Vagina (tissue), 2 donors: ENCODE measurements at regions not wholly inside any gene's neighbourhood (a gene's known extent, or its start where the extent isn't known, plus 50 kb on each side); places are given as distances from the start of the nearest gene placed in this dataset.

Source experiments
- POLR2AphosphoS5 ChIP-seq, 2 donors: sonication (generic); formaldehyde crosslinking; IDR thresholded peaks; one replicate each; pipeline ENCODE4 v1.9.0; 2017; ENCODE audit warnings: antibody characterized with exemption in 2 of 2, mild to moderate bottlenecking in 2 of 2, low read depth in 1 of 2; ENCODE audit not compliant: insufficient read depth in 1 of 2
- TF ChIP-seq, protein P1 (sequence below), 3 experiments: fragments of 450-650 bp in 2 of 3; fragments of 200-600 bp in 1 of 3; sonication (generic) in 1 of 3; IDR thresholded peaks; one replicate each; pipeline ENCODE4 v1.5.1; 2017 to 2019; ENCODE audit warnings: antibody characterized with exemption in 3 of 3, mild to moderate bottlenecking in 2 of 3, moderate library complexity in 2 of 3

DNA sequence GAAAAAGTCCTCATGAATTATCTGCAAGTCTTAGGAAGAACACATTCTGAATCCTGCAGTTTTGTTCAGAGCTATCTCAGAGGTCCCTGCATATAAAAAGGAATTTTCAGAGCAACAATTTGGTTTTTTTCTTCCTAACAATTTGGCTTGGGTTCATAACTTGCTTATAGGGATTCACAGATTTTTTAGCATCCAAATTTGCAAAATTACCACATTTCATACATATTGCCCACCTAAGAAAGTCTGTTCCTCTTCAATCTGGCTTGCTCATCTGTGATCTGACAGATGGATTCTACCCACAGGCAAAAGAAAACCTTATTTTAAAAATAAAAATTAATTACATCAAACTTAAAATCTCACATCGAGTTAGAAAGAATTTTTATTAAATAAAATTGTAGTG lies 714.4 kb upstream of the NCAM2 start:
- no peak for TF ChIP-seq POLR2AphosphoS5 (IDR thresholded peaks at IDR 0.05; ENCODE audit: insufficient read depth in 1 of 2, low read depth in 1 of 2)
- TF ChIP-seq, protein P1, sequence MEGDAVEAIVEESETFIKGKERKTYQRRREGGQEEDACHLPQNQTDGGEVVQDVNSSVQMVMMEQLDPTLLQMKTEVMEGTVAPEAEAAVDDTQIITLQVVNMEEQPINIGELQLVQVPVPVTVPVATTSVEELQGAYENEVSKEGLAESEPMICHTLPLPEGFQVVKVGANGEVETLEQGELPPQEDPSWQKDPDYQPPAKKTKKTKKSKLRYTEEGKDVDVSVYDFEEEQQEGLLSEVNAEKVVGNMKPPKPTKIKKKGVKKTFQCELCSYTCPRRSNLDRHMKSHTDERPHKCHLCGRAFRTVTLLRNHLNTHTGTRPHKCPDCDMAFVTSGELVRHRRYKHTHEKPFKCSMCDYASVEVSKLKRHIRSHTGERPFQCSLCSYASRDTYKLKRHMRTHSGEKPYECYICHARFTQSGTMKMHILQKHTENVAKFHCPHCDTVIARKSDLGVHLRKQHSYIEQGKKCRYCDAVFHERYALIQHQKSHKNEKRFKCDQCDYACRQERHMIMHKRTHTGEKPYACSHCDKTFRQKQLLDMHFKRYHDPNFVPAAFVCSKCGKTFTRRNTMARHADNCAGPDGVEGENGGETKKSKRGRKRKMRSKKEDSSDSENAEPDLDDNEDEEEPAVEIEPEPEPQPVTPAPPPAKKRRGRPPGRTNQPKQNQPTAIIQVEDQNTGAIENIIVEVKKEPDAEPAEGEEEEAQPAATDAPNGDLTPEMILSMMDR (IDR thresholded peaks at IDR 0.05), result no peak
